ENCODE measurements at regions not wholly inside any gene's neighbourhood (a gene's known extent, or its start where the extent isn't known, plus 50 kb on each side); places are given as distances from the start of the nearest gene placed in this dataset.

DNA sequence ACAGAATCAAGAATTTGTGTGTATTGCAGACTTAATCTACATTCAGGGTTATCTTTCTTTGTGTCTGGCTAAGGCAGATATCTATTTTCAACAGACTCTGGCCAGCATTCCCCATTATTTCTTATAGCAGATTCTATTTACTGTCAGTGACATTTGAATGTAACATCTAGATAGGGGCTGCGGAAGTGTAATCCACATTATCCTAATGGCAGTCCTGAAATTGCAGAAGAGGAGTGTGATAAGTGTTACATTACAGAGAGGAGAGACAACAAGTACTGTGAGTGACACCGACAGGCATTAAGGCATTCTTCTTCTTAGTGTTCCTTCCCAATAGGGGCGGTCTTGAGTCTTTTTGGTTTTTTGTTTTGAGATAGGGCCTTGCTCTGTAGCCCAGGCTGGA is 598.2 kb upstream of the NXPH2 start:
- TF ChIP-seq, protein P1, sequence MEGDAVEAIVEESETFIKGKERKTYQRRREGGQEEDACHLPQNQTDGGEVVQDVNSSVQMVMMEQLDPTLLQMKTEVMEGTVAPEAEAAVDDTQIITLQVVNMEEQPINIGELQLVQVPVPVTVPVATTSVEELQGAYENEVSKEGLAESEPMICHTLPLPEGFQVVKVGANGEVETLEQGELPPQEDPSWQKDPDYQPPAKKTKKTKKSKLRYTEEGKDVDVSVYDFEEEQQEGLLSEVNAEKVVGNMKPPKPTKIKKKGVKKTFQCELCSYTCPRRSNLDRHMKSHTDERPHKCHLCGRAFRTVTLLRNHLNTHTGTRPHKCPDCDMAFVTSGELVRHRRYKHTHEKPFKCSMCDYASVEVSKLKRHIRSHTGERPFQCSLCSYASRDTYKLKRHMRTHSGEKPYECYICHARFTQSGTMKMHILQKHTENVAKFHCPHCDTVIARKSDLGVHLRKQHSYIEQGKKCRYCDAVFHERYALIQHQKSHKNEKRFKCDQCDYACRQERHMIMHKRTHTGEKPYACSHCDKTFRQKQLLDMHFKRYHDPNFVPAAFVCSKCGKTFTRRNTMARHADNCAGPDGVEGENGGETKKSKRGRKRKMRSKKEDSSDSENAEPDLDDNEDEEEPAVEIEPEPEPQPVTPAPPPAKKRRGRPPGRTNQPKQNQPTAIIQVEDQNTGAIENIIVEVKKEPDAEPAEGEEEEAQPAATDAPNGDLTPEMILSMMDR (IDR thresholded peaks at IDR 0.05; ENCODE audit: low read depth, low read length), result no peak
- TF ChIP-seq EZH2phosphoT487 (IDR thresholded peaks at IDR 0.05; ENCODE audit: low read depth), result no peak

All from OCI-LY3 (cell line).